ENCODE measurements at regions not wholly inside any gene's neighbourhood (a gene's known extent, or its start where the extent isn't known, plus 50 kb on each side); places are given as distances from the start of the nearest gene placed in this dataset.

DNA sequence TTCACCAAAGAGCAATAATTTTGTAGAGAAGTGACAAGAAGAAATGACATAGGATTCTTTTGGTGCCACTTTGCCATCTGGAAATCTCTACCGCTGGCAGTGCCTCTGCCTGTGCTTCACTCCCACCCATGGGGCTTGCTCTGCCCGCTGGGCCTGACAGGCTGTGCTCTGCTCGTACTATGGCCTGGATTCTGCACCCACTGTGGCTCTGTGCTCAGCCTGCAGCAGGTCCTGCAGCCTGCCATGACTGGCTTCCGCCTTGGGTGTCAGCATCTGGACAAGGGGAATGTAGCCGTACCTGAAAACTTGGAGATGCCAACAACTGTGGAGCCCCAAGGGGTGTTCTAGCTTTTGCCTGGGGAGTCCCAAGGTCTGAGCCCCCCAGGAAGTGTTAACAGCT is 792.3 kb downstream of the CDH8 start:
- TF ChIP-seq GATA3 (IDR thresholded peaks at IDR 0.05; ENCODE audit: low read depth, low read length) (no peak), GATA2 (IDR thresholded peaks at IDR 0.05; ENCODE audit: low read depth, low read length) (no peak)

DNA sequence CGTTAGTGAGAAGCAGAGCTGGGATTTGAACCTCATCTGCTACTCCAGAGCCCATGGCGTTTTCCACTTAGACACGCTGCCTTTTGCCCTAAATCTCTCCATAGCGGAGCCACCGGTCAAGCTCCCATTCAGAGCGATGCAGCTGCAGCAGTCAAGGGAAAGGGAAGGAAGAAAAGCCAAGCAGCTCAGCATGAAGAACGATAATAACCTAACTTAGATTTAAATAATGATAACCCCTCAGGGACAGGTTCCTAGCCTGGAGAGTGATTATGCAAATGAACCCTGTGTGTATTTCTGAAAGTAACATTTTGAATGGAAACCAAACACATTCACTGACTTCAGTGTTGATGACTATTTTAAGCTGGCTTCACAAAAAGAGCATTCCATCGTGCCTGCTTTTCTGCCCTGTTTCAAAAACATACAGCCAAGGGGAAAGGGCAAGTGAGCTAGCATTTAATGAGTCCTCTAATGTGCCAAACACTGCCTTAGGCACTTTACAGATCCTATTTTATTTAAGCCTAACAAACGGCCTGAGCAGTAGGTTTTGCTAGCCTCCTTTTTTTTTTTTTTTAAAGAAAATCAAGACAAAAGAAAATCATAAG is 798.3 kb downstream of the CDH8 start:
- no peak for TF ChIP-seq GATA3 (IDR thresholded peaks at IDR 0.05; ENCODE audit: low read depth, low read length)
- no peak for TF ChIP-seq GATA2 (IDR thresholded peaks at IDR 0.05; ENCODE audit: low read depth, low read length)

DNA sequence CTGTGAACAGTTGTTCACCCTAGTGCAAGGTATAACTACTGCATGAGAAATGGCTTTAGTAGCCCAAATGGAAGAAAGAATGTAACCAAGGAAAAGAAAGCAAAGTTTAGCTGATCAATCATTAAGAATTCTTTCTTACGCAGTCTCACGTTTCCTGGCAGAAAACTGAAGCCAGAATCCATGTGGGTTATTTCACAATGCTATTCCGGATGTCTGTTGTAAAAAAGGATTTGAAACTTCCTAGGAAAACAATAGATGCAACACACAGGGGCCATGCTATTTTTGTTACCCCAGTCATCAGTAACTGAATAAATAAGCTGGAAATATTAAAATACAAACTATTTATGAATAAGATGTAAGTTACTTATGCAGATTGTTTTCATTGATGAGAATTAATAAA is 802.5 kb downstream of the CDH8 start:
- TF ChIP-seq GATA3 (IDR thresholded peaks at IDR 0.05; ENCODE audit: low read depth, low read length): no peak
- no peak for TF ChIP-seq GATA2 (IDR thresholded peaks at IDR 0.05; ENCODE audit: low read depth, low read length)

DNA sequence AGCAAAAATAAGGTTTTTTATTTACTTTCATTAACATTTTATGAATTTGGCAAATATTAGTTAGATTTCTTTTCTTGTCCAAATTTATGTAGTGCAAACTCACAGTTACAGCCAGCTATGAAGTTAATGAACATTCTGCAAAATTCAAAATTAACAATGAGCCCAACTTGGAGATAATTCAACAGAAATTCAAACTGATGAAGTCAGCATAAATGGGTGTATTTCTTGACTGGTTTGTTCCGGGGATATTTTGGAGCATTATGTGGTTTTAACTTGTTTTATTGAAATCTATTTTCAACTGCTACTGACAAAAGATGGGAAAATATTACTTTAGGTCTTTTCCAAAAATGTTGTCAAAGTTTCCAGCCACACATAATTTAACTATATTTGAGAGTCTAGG is 807.9 kb downstream of the CDH8 start:
- TF ChIP-seq GATA3 (IDR thresholded peaks at IDR 0.05; ENCODE audit: low read depth, low read length) (no peak), GATA2 (IDR thresholded peaks at IDR 0.05; ENCODE audit: low read depth, low read length) (no peak)

DNA sequence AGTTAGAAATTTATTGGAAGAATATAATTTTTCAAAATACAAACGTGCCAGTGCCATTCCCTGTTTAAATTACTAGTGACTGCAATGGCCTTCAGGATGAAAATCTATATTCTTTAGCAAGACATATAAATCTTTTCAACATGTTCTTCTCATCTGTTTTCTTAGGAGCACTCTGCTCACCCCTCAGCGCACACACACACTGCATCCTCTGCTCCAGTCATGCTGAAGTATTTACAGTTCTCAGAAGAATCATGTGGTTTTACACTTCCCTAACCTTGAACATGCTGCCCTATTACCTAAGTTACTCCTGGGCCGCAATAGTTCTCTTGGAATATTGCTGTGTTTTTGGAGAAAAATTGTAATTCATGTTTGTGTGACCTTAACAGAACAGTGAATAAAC is 820.6 kb downstream of the CDH8 start:
- no peak for TF ChIP-seq GATA3 (IDR thresholded peaks at IDR 0.05; ENCODE audit: low read depth, low read length)
- TF ChIP-seq GATA2 (IDR thresholded peaks at IDR 0.05; ENCODE audit: low read depth, low read length): no peak

DNA sequence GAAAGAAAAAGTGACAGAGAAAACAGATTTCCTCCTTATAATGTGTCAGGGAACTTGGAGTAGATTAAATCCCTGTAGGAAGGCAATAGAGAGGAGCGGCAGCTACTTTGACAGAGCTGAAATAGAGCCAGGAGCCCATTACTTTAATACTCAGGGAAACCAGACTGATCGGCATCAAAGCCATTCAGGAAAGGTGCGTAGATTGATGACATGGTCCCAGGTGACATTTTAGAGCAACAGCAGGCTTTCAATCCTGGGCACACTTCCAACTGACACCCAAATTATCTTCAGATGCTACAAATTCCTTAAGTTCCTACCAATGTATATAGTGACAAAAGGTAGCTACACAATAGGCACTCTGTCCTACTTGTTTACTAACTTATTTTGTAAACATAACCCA is 821.5 kb downstream of the CDH8 start:
- TF ChIP-seq GATA3 (IDR thresholded peaks at IDR 0.05; ENCODE audit: low read depth, low read length) (no peak), GATA2 (IDR thresholded peaks at IDR 0.05; ENCODE audit: low read depth, low read length) (no peak)

DNA sequence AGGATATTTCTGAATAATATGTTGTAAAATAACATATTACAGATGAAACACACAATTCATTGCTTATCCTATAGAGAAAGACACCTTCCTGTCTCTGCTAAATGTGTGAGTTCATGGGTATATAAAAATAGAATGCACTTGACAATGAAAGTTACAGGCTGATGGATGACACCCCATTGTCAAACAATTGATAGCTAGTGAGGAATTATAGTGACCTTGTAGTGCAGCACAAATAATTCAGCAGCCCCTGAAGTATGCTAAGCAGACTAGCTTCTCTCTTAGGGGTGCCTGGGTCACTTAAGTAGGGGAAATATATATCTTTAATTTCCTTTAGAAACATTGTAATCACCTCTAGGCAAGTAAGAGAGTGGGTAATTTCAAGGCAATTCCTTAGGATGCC is 826.2 kb downstream of the CDH8 start:
- TF ChIP-seq GATA2 (IDR thresholded peaks at IDR 0.05; ENCODE audit: low read depth, low read length): no peak
- TF ChIP-seq GATA3 (IDR thresholded peaks at IDR 0.05; ENCODE audit: low read depth, low read length): no peak

DNA sequence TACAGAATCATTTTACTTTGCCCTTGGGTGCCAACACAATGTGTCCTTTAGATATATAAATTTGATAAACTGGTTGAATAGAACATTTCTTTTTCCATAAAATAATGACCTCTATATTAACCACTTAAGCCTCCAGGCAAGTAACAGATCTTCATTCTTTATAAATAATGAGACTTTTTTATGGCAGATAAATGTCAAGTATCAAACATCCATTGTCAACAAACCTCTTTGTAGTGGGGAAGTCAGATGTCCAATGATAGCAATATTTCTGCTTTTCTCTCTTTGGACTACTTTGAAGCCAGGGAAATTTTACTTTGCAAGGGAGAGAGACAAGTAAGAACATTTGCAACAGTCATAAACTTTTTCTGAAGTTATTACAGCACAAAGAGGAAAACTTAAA is 841.2 kb downstream of the CDH8 start:
- TF ChIP-seq GATA3 (IDR thresholded peaks at IDR 0.05; ENCODE audit: low read depth, low read length): no peak
- TF ChIP-seq GATA2 (IDR thresholded peaks at IDR 0.05; ENCODE audit: low read depth, low read length): no peak

DNA sequence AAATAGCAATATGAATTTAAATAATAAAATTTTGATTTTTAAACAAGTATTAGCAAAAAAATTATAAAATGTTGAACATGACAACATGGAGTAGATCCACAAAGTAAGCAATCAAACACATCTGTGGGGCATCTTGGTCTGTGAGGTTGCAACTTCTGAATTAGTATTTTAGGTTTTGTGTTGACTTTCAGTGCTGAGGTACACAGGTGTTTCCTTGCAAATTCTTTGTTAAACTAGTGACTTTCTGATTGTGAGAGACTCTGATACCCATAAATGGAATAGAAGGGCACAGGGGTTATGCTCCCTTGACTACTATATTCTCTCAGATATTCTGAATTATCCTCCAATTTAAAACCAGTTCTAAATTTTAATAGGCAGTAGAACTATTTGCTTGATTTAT is 841.7 kb downstream of the CDH8 start:
- TF ChIP-seq GATA2 (IDR thresholded peaks at IDR 0.05; ENCODE audit: low read depth, low read length): no peak
- no peak for TF ChIP-seq GATA3 (IDR thresholded peaks at IDR 0.05; ENCODE audit: low read depth, low read length)

DNA sequence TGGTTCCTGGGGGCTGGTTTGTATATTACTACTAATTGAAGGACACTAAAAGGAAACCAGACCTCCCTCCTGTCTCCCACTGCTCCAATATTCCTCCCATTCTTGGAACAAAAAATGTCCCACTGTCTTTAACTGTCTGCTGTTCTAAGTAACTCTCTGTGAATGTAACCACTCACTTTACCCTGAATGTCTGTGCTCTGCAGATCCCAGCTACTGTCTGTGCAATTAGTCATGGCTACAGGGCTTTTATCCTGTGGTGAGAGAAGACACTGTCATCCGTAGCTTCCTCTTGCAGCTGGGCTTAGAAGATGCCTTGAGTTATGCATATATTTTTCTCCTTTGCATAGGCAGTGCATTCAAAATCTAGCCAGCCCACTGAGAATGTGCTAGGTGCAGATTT is 853.8 kb downstream of the CDH8 start:
- TF ChIP-seq GATA3 (IDR thresholded peaks at IDR 0.05; ENCODE audit: low read depth, low read length): no peak
- TF ChIP-seq GATA2 (IDR thresholded peaks at IDR 0.05; ENCODE audit: low read depth, low read length): no peak

DNA sequence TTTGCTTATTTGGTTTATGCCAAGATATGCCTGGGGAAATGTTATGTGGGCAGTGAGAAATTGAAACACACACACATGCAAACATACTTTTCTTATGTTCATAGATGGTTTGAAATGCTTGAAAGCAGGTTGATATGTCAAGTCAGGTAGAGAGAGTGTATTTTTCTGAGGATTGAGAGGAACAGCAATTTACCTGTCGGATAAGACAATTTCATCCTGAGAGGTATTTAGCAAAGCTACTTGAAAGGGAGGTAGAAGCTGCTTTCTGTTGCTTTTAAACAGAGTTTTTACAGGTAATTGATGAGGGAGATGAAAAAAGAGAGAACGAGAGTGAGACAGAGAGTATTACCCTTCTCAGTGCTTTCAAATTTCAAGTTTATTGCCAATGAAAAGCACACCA is 854.3 kb downstream of the CDH8 start:
- TF ChIP-seq GATA2 (IDR thresholded peaks at IDR 0.05; ENCODE audit: low read depth, low read length): no peak
- no peak for TF ChIP-seq GATA3 (IDR thresholded peaks at IDR 0.05; ENCODE audit: low read depth, low read length)

DNA sequence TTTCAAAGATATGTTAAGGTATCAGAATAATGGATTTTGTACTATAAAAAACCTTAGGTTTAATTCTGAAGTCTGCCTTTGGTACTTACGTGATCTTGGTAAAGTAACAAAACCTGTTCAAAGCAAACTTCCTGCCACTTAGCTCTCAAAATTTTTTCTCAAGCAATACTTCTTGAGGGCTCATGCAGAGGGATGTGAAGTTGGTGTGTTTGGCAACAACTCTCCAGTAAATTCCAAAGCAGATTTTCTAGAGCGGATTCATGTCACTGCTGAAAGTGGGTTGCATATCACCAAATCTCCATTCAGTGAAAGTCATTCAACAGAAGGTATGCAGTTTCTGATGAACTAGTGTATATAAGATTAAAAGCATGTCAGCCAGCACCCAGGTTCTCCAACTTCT is 856.7 kb downstream of the CDH8 start:
- TF ChIP-seq GATA3 (IDR thresholded peaks at IDR 0.05; ENCODE audit: low read depth, low read length) (no peak), GATA2 (IDR thresholded peaks at IDR 0.05; ENCODE audit: low read depth, low read length) (no peak)

DNA sequence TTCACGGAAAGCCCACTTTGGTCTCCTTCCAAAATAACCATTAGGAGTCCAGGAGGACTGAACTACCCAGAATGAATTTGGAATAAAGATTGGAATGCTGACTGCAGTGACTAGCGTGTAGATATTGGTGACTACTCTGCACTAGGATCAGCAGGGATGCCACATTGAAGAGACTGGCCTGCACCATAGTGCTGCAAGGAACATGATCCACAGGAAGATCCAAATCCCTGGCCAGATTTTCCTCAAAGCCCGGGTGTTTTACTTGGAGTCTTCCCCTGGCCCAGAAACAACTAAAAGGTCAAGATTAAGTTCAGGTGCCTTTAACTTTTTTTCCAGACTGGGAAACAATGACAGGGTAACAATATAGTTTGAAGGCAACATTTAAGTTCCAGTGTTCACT is 870.4 kb downstream of the CDH8 start:
- TF ChIP-seq GATA2 (IDR thresholded peaks at IDR 0.05; ENCODE audit: low read depth, low read length) (no peak), GATA3 (IDR thresholded peaks at IDR 0.05; ENCODE audit: low read depth, low read length) (no peak)

DNA sequence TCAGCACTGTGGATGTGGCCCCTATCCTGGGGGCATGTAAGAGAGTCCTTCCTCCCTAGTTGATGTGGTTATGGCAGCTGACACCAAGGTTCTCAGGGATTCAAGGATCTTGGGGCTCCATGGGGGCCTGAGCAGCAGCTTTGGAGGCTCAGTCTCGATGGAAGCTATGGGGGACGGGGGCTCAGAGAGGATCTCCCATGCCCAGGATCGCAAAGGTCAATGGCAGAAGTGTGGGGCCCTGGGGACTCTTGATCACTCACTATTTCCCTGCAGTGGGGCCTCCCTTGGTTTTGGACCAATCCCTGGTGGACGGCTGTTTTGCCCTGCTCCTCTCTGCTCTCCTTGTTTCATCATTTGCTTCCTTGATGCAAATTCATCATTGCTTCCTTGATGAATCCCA is 885.9 kb downstream of the CDH8 start:
- TF ChIP-seq GATA2 (IDR thresholded peaks at IDR 0.05; ENCODE audit: low read depth, low read length) (no peak), GATA3 (IDR thresholded peaks at IDR 0.05; ENCODE audit: low read depth, low read length) (no peak)

DNA sequence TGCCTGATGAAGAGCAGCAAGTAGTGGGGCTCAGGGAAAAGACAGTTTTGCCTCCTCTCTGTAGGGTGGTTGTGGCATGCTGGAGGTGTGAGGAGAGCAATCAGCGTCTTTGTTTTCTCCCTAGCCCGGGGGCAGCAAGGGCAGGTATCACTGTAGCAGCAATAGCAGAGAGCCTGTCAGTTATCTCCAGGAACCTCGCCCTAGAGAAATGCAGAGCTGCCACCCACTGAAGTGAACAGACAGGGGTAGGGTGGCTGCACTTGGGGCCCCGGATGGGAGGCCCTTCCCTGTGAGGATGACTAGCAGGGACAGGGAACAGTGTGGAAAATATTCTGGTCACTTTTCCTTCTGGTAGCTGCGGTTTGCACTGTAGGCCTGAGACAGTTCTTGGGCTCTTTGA is 886.5 kb downstream of the CDH8 start:
- TF ChIP-seq GATA2 (IDR thresholded peaks at IDR 0.05; ENCODE audit: low read depth, low read length) (no peak), GATA3 (IDR thresholded peaks at IDR 0.05; ENCODE audit: low read depth, low read length) (no peak)

DNA sequence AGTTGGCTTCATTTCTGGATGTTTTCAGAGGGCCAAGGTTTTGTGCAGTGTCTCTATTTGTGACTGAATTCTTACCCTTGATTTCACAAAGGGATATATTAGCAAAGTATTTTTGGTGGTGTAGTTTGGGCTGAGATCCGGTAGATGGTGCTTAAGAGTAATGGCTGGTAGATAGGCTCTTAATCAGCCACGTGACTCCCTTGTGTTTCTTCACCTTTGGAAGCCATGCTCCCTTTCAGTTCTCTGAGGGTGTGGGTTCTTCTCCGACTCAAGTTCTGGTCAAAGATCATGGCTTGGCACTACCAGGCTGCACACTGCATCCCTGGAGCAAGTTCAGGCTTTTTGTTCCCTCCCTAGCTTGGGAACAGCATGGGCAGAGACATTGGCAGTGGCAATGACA is 887.3 kb downstream of the CDH8 start:
- no peak for TF ChIP-seq GATA3 (IDR thresholded peaks at IDR 0.05; ENCODE audit: low read depth, low read length)
- TF ChIP-seq GATA2 (IDR thresholded peaks at IDR 0.05; ENCODE audit: low read depth, low read length): no peak

Measured in SH-SY5Y (cell line).